LNCAP (cell line): ENCODE measurements at regions not wholly inside any gene's neighbourhood (a gene's known extent, or its start where the extent isn't known, plus 50 kb on each side); places are given as distances from the start of the nearest gene placed in this dataset.

ENCODE experiments used
- TF ChIP-seq, protein P1 (sequence below): fragments of 450-650 bp; IDR thresholded peaks from 2 replicates; pipeline ENCODE4 v1.5.1; 2017; ENCODE audit warnings: mild to moderate bottlenecking

DNA sequence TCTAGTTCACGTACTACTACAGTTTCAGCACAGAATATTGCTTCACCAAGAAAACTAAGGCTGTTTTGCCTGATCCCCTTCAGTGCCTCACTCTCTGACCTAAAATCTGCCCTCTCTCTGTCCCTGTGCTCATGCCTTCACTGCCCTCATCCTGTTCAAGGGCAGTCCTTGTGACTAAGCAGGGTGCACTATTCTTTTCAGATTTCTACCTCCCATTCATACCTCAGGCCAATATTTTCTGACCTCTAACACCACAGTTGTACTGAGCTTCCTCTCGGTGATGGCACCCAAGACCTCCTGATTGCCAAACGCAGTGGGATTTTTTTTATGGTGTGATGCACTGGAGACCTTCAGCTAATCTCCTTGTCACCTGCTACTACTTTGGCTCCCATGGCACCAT, 57.7 kb upstream of the GADD45A start:
- TF ChIP-seq, protein P1, sequence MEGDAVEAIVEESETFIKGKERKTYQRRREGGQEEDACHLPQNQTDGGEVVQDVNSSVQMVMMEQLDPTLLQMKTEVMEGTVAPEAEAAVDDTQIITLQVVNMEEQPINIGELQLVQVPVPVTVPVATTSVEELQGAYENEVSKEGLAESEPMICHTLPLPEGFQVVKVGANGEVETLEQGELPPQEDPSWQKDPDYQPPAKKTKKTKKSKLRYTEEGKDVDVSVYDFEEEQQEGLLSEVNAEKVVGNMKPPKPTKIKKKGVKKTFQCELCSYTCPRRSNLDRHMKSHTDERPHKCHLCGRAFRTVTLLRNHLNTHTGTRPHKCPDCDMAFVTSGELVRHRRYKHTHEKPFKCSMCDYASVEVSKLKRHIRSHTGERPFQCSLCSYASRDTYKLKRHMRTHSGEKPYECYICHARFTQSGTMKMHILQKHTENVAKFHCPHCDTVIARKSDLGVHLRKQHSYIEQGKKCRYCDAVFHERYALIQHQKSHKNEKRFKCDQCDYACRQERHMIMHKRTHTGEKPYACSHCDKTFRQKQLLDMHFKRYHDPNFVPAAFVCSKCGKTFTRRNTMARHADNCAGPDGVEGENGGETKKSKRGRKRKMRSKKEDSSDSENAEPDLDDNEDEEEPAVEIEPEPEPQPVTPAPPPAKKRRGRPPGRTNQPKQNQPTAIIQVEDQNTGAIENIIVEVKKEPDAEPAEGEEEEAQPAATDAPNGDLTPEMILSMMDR = no peak

DNA sequence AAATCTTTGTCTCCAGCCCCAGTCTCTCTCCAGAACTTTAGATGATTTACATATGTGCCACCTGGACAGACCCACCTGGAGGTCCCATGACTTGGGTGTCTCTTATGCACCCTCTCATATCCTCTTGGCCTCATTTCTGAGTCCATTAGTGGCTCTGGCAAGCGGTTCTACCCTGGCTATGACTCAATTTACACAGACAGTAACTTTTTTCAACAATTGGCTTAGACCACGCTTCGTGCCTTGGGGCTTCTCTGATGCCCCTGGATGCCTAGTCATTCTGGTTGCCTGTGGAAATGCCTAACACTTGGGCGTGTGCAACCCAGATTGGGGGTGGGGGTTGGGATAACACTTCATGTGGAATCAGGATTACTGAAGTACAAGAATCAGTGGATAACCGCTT, 57.1 kb upstream of the GADD45A start:
- TF ChIP-seq, protein P1 = no peak

- TF ChIP-seq, protein P1 = no peak
These were observed 55.5 kb upstream of the GADD45A start for GRCh38 chr1:67629370-67630075.

DNA sequence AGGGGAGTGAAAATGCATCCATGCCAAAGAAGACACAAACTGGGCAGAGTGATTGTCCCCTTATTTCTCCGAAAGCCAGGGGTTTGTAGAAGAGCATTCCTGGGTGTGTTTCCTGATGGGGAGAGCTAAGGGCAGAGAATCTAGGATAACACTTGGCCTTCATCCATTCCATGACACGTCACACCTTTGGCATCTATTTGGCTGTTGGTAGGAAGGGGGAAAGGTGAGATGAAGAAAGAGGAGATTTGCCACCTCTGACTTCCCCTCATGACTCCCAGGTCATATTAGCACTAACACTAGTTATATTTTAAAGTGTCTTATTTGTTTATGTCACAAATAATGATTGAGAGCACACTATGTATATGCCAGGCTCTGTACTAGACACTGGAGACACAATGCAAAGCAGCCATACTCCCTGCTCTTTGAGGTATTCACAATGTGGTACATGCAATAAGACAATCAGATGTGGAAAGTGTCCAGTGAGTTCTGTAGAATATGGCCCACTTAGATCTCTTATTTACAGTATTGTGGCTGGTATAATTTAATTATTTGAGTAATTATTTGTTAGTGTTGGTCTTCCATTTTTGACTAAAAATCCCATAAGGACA, 54.5 kb upstream of the GADD45A start:
- TF ChIP-seq, protein P1 = no peak

GRCh38 chr1:67632356-67632755, 52.6 kb upstream of the GADD45A start:
- TF ChIP-seq, protein P1 = no peak

- TF ChIP-seq, protein P1 = no peak
These were observed 52.0 kb upstream of the GADD45A start for GRCh38 chr1:67632811-67633655.

DNA sequence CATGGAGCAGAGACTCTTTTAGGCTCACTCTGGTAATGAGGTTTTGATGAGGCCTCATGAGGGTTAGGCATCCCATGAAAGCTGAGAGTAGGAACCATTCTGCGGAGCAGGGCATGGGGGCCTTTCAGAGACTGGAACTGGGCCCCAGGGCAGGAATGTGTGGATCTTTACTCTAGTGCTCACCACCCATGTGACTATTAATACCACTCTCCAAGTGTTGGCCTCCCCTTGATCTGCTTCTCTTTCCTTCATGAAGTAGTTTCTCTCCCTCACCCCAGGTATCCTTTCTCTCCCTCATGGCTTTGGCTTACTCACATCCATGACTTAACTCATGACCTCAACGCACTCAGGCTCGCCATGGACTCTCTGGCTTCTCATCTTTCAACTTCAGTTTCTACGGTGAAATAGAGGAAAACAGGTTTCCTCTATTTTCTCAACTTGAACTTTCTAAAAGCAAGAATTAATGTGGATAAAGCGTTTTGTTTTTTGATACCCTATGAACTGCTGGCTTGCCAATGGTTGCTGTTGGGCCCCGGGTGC, 50.5 kb upstream of the GADD45A start:
- TF ChIP-seq, protein P1 = no peak
